Stimulated activated CD4-positive, alpha-beta T cell treated with anti-CD3 and anti-CD28 coated beads, Interleukin-4, amount 100 ng/mL, for 4 hours (primary cell): ENCODE measurements at regions not wholly inside any gene's neighbourhood (a gene's known extent, or its start where the extent isn't known, plus 50 kb on each side); places are given as distances from the start of the nearest gene placed in this dataset.
"Not testable (repeated sequence)": the region's sequence is repeated elsewhere in the genome, so short reads cannot be mapped to it uniquely, and the experiment has no call there.

ENCODE experiments used
- DNase-seq, 2 experiments: peaks; one replicate each; pipeline ENCODE4 v3.0.0-alpha.2; 2020

DNA sequence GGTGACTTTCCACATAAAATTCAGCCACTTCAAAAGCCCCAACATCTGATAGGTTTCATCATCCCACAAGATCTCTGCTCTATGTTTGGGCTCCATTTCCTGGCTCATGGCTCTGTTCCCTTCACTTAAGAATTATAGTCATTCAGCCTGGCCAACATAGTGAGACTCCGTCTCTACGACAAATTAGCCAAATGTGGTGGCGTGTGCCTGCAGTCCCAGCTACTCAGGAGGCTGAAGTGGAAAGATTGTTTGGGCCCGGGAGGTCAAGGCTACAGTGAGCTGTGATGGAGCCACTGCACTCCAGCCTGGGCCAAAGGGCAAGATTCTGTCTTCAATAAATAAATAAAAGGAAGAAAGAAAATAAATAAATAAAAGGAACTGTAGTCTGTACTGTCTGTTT, 57.9 kb upstream of the CTSV start:
- DNase-seq: no peak

DNA sequence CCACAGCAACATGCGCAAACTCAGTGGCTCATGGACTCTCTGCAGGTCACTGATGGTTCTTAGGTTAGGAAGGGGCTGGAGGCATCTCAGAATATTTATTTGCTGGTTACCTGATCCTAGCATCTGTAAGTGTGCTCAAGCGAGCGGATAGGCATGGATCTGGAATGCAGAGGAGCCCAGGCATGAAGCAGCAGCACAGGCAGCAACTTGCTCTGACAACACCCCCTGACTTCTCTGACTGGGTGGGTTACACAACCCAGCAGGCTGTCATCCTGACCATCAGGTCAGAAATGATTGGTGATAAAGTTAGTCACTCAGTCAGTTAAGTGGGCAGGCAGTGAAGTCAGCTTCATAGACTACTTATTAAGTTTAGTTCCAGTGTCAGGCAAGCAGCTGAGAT, 50.4 kb upstream of the CTSV start:
- DNase-seq: not testable (repeated sequence)
